ENCODE measurements at regions not wholly inside any gene's neighbourhood (a gene's known extent, or its start where the extent isn't known, plus 50 kb on each side); places are given as distances from the start of the nearest gene placed in this dataset.

- Histone ChIP-seq H3K9me3 (ENCODE audit: insufficient read depth, low read depth, low read length) (no peaks in the 10 kb centered on the region), H3K9ac (ENCODE audit: low read depth, low read length, poor library complexity, severe bottlenecking) (no peak overlapping the region), H3K4me3 (ENCODE audit: low read length, poor library complexity, severe bottlenecking) (no peak overlapping the region), H3K79me2 (ENCODE audit: insufficient read depth, low read length) (no peaks in the 10 kb centered on the region), H3K9me2 (replicated peaks; ENCODE audit: low read depth, low read length) (no peaks in the 10 kb centered on the region), H3K4me2 (ENCODE audit: low read depth, low read length, poor library complexity, severe bottlenecking) (no peak overlapping the region), H2AFZ (ENCODE audit: low read length) (no peak overlapping the region), H3F3A (ENCODE audit: low read depth) (no peaks in the 10 kb centered on the region), H3K4me1 (ENCODE audit: insufficient read depth, low read length, poor library complexity, severe bottlenecking) (no peaks in the 10 kb centered on the region), H3K27me3 (ENCODE audit: insufficient read depth, low read length, poor library complexity, severe bottlenecking) (no peaks in the 10 kb centered on the region), H4K20me1 (ENCODE audit: insufficient read depth, low read length, poor library complexity, severe bottlenecking) (no peaks in the 10 kb centered on the region), H3K36me3 (ENCODE audit: insufficient read depth, low read length) (no peaks in the 10 kb centered on the region)
- no peak for TF ChIP-seq EZH2phosphoT487 (IDR thresholded peaks at IDR 0.05; ENCODE audit: borderline replicate concordance)
- no peak for TF ChIP-seq CTCF (conservative IDR thresholded peaks at IDR 0.05; ENCODE audit: low read length)
Measured at GRCh38 chr2:186365406-186365805, 120.7 kb upstream of the ZC3H15 start.

DNA sequence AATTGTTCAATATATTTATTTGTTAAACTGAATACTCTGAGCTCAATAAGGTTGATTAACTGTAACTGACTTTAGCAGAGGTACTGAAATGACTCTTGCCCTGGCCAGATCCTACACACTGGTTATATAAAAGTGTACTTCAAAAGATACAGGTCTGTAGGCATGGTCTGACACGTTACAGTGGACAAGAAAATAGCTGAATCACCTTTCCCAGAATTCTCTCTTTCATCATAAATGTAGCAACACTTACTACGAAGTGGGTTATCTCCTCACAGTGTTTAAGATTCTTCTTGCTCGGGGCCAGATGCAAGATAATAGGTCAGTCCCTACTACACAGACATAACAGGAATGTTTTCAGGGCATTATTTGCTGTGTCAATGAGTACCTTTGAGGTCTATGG is 107.0 kb upstream of the ZC3H15 start:
- no peaks in the 10 kb centered on the region for H4K20me1 ChIP-seq (ENCODE audit: insufficient read depth, low read length, poor library complexity, severe bottlenecking)
- no peak overlapping the region for H3K9ac ChIP-seq (ENCODE audit: low read depth, low read length, poor library complexity, severe bottlenecking)
- no peak for TF ChIP-seq EZH2phosphoT487 (IDR thresholded peaks at IDR 0.05; ENCODE audit: borderline replicate concordance)
- no peak for TF ChIP-seq CTCF (conservative IDR thresholded peaks at IDR 0.05; ENCODE audit: low read length)
- H3K4me3 ChIP-seq (ENCODE audit: low read length, poor library complexity, severe bottlenecking) = no peak overlapping the region
- H3K4me2 ChIP-seq (ENCODE audit: low read depth, low read length, poor library complexity, severe bottlenecking) = no peak overlapping the region
- H3K9me2 ChIP-seq (replicated peaks; ENCODE audit: low read depth, low read length) = no peaks in the 10 kb centered on the region
- H3F3A ChIP-seq (ENCODE audit: low read depth) = no peaks in the 10 kb centered on the region
- H3K27me3 ChIP-seq (ENCODE audit: insufficient read depth, low read length, poor library complexity, severe bottlenecking) = no peaks in the 10 kb centered on the region
- no peak overlapping the region for H2AFZ ChIP-seq (ENCODE audit: low read length)
- no peaks in the 10 kb centered on the region for H3K9me3 ChIP-seq (ENCODE audit: insufficient read depth, low read depth, low read length)
- H3K4me1 ChIP-seq (ENCODE audit: insufficient read depth, low read length, poor library complexity, severe bottlenecking) = peaks cover 7% of the 10 kb centered on the region
- H3K79me2 ChIP-seq (ENCODE audit: insufficient read depth, low read length) = no peaks in the 10 kb centered on the region
- H3K36me3 ChIP-seq (ENCODE audit: insufficient read depth, low read length) = no peaks in the 10 kb centered on the region

- no peak overlapping the region for H3K4me2 ChIP-seq (ENCODE audit: low read depth, low read length, poor library complexity, severe bottlenecking)
- H3K27me3 ChIP-seq (ENCODE audit: insufficient read depth, low read length, poor library complexity, severe bottlenecking) = no peaks in the 10 kb centered on the region
- no peaks in the 10 kb centered on the region for H4K20me1 ChIP-seq (ENCODE audit: insufficient read depth, low read length, poor library complexity, severe bottlenecking)
- H3K9me3 ChIP-seq (ENCODE audit: insufficient read depth, low read depth, low read length) = peaks cover under 1% of the 10 kb centered on the region; the same call in 1 of the 2 replicates
- H3K36me3 ChIP-seq (ENCODE audit: insufficient read depth, low read length) = no peaks in the 10 kb centered on the region
- H3K4me3 ChIP-seq (ENCODE audit: low read length, poor library complexity, severe bottlenecking) = no peak overlapping the region
- H3K79me2 ChIP-seq (ENCODE audit: insufficient read depth, low read length) = no peaks in the 10 kb centered on the region
- TF ChIP-seq EZH2phosphoT487 (IDR thresholded peaks at IDR 0.05; ENCODE audit: borderline replicate concordance) = no peak
- TF ChIP-seq CTCF (conservative IDR thresholded peaks at IDR 0.05; ENCODE audit: low read length) = no peak
- no peak overlapping the region for H3K9ac ChIP-seq (ENCODE audit: low read depth, low read length, poor library complexity, severe bottlenecking)
- H3K4me1 ChIP-seq (ENCODE audit: insufficient read depth, low read length, poor library complexity, severe bottlenecking) = peaks cover 7% of the 10 kb centered on the region
- H3K9me2 ChIP-seq (replicated peaks; ENCODE audit: low read depth, low read length) = no peaks in the 10 kb centered on the region
- no peaks in the 10 kb centered on the region for H3F3A ChIP-seq (ENCODE audit: low read depth)
- H2AFZ ChIP-seq (ENCODE audit: low read length) = no peak overlapping the region
Measured at GRCh38 chr2:186380805-186381204, 105.3 kb upstream of the ZC3H15 start.

Data from Loucy (cell line).